ENCODE measurements at regions not wholly inside any gene's neighbourhood (a gene's known extent, or its start where the extent isn't known, plus 50 kb on each side); places are given as distances from the start of the nearest gene placed in this dataset.

- peaks cover 70% of the 10 kb centered on the region for H3K4me1 ChIP-seq (ENCODE audit: insufficient read depth, low read length, poor library complexity, severe bottlenecking)
- CTCF ChIA-PET (ENCODE audit: unreplicated experiment) = interaction anchor here (0.6 to 3.3 kb wide), 13 partner anchors 24 to 144 kb away, joined by 3 to 17 read pairs (median 5); no protein-coding TSS in a partner anchor
- no peaks in the 10 kb centered on the region for H3K79me2 ChIP-seq (ENCODE audit: insufficient read depth, low read depth, low read length)
- TF ChIP-seq CTCF (conservative IDR thresholded peaks at IDR 0.05; ENCODE audit: low read length) = peak; percentile 95
- TF ChIP-seq EZH2phosphoT487 (IDR thresholded peaks at IDR 0.05; ENCODE audit: borderline replicate concordance, low read depth, low read length) = no peak
- H3K9me2 ChIP-seq (ENCODE audit: insufficient read depth, low read length) = no peaks in the 10 kb centered on the region
- DNase-seq (ENCODE audit: low spot score) = peak; percentile 80
- POLR2A ChIA-PET = interaction anchor here (0.5 to 4.7 kb wide), 31 partner anchors 9 to 583 kb away, joined by 3 to 27 read pairs (median 7); partner anchors contain the start of genes DUSP22 and IRF4
- BruUV-seq (replicated peaks) = no TSS peak
- peaks cover 17% of the 10 kb centered on the region; the same call in 1 of the 2 replicates for H3K9me3 ChIP-seq (ENCODE audit: low read length)
- H3K36me3 ChIP-seq (ENCODE audit: insufficient read depth, low read length) = no peaks in the 10 kb centered on the region; the same call in 1 of the 2 replicates
- H3K27ac ChIP-seq (ENCODE audit: low read depth, low read length, poor library complexity, severe bottlenecking) = peak overlapping the region; percentile 91
- H3K4me2 ChIP-seq (ENCODE audit: low read length) = peak overlapping the region; percentile 67
- H3K4me3 ChIP-seq (ENCODE audit: low read depth, low read length, poor library complexity, severe bottlenecking) = no peak overlapping the region
- H4K20me1 ChIP-seq (ENCODE audit: insufficient read depth, low read length) = no peaks in the 10 kb centered on the region
- intact Hi-C loops (cut with micrococcal nuclease; ENCODE audit: unreplicated experiment) = no loop called here
- H2AFZ ChIP-seq (ENCODE audit: low read length) = peak overlapping the region; percentile 67
These were observed 75.1 kb upstream of the DUSP22 start for GRCh38 chr6:217048-217659.

GRCh38 chr6:218153-219018, 73.9 kb upstream of the DUSP22 start:
- POLR2A ChIA-PET = interaction anchor here (0.6 to 4.7 kb wide), 34 partner anchors 8 to 475 kb away, joined by 3 to 27 read pairs (median 6); partner anchors contain the start of genes DUSP22 and IRF4
- no TSS peak for BruUV-seq (replicated peaks)
- peak; percentile 87 for DNase-seq (ENCODE audit: low spot score)
- H3K79me2 ChIP-seq (ENCODE audit: insufficient read depth, low read depth, low read length) = no peaks in the 10 kb centered on the region
- CTCF ChIA-PET (ENCODE audit: unreplicated experiment) = interaction anchor here (0.5 to 3.3 kb wide), 16 partner anchors 9 to 137 kb away, joined by 3 to 17 read pairs (median 4); no protein-coding TSS in a partner anchor
- H3K4me1 ChIP-seq (ENCODE audit: insufficient read depth, low read length, poor library complexity, severe bottlenecking) = peaks cover 70% of the 10 kb centered on the region
- H3K27ac ChIP-seq (ENCODE audit: low read depth, low read length, poor library complexity, severe bottlenecking) = peak overlapping the region; percentile 91
- no peaks in the 10 kb centered on the region for H4K20me1 ChIP-seq (ENCODE audit: insufficient read depth, low read length)
- intact Hi-C loops (cut with micrococcal nuclease; ENCODE audit: unreplicated experiment) = loop anchor here (1.0 to 2.0 kb wide), 6 partner anchors 74 to 173 kb away; partner anchors contain the start of genes DUSP22 and IRF4
- H3K9me2 ChIP-seq (ENCODE audit: insufficient read depth, low read length) = no peaks in the 10 kb centered on the region
- peaks cover 15% of the 10 kb centered on the region; the same call in 1 of the 2 replicates for H3K9me3 ChIP-seq (ENCODE audit: low read length)
- peak overlapping the region; percentile 67 for H2AFZ ChIP-seq (ENCODE audit: low read length)
- H3K4me2 ChIP-seq (ENCODE audit: low read length) = peak overlapping the region; percentile 67
- no peaks in the 10 kb centered on the region; the same call in 1 of the 2 replicates for H3K36me3 ChIP-seq (ENCODE audit: insufficient read depth, low read length)
- TF ChIP-seq CTCF (conservative IDR thresholded peaks at IDR 0.05; ENCODE audit: low read length) (peak; percentile 58), EZH2phosphoT487 (IDR thresholded peaks at IDR 0.05; ENCODE audit: borderline replicate concordance, low read depth, low read length) (no peak)
- peak overlapping the region; percentile 45 for H3K4me3 ChIP-seq (ENCODE audit: low read depth, low read length, poor library complexity, severe bottlenecking)
